ENCODE measurements at regions not wholly inside any gene's neighbourhood (a gene's known extent, or its start where the extent isn't known, plus 50 kb on each side); places are given as distances from the start of the nearest gene placed in this dataset.
"Not testable (repeated sequence)": the region's sequence is repeated elsewhere in the genome, so short reads cannot be mapped to it uniquely, and the experiment has no call there.

DNA sequence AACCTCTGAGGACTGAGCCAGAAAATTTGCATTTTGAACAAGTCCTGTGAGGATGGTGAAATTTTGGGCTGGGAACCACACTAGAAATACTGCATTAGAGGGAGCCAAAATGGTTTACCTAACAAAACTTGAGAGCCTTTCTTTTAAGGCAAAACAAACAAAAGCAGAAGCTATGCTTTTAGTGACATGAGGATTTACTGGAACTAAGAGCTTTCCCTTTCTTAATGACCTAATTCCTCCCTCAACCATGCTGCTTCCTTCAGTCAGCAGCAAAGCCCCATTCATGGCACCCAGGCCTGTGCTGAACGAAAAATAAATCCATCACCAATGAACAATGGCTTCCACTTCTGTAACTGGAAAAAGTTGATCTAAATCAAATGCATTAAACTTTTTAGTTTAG, 974.3 kb downstream of the HACE1 start:
- intact Hi-C loops (cut with DNase I), result no loop called here
- DNase-seq (ENCODE audit: low spot score), result no peak

DNA sequence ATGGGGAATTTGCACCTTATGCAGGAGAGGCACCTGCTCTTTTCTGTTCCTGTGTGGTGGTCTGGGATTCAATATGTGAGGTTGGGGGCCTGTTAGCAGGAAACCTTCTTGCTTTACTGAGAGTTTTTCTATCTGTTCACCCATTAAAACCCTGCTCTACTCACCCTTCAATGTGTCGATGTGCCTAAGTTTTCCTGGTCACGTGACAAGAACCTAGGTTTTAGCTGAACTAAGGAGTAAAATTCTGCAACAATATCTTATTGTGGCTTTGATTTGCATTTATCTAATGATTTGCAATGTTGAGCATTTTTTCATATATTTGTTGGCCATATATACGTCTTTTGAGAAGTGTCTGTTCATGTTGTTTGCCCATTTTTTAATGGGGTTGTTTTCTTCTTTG, 979.9 kb downstream of the HACE1 start:
- DNase-seq (ENCODE audit: low spot score), result no peak
- intact Hi-C loops (cut with DNase I), result no loop called here

- intact Hi-C loops (cut with DNase I), result no loop called here
- no peak for DNase-seq (ENCODE audit: low spot score)
Observed at GRCh38 chr6:103875221-103875620, 984.5 kb downstream of the HACE1 start.

- DNase-seq (ENCODE audit: low spot score), result no peak
- intact Hi-C loops (cut with DNase I), result no loop called here
Observed at GRCh38 chr6:103874575-103874974, 985.1 kb downstream of the HACE1 start.

- intact Hi-C loops (cut with DNase I), result no loop called here
- DNase-seq (ENCODE audit: low spot score), result no peak
Observed at GRCh38 chr6:103872678-103873077, 987.0 kb downstream of the HACE1 start.

DNA sequence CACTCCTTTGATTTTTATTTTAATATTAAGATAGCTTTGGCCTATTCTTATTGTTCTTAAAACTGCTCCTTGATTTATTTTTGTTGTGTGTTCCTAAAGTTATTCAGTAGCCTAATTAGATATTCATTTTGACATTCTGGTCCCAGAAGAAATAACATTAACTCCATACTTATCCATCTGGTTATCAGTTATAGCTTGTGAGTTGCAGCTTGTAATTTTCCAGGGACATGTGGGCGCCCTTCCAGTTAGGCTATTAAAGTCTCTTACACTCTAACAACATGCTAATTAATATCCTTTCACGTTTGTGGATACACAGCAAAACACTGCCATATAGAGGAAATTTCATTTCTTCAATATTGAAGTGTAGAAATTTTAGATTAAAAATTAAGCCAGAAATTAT, 987.5 kb downstream of the HACE1 start:
- DNase-seq (ENCODE audit: low spot score), result no peak
- intact Hi-C loops (cut with DNase I), result no loop called here

- DNase-seq (ENCODE audit: low spot score), result no peak
- intact Hi-C loops (cut with DNase I), result no loop called here
Observed at GRCh38 chr6:103870970-103871369, 988.7 kb downstream of the HACE1 start.

DNA sequence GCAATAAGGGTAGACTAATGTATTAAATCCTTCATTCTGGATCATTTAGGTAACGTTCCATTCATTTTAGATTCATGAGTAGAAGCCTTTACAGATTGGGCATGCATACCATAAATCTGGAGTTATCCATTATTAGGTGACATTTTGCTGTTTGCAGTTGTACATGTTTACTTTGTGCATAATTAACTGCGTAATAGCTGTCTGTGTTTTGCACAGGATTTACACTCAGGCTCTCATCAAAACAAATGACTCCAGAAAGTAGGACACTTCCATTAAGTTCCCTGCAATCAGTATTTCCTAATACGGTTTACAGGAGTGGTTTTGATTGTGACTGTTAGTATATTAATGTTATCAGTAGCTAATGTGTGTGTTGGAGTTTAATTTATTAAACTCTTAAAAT, 997.4 kb downstream of the HACE1 start:
- no peak for DNase-seq (ENCODE audit: low spot score)
- intact Hi-C loops (cut with DNase I), result no loop called here

DNA sequence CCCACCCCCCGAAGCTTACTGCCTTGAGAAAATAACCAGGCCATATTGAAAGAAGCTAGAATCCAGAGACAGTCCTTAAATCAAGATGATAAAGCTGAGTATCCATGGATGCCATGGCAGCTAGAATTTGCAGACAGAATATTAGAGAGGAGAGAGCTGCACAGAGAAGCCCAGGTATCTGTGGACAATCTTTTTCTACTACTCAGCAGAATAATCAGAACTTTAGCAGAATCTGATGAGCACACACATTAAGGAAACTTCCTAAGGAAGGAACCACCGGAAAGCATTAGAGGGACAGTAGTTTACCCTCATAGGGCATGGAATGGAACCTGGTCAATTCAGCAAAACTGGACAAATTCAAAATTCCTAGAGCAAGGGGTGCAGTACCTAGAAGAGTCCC, 1001.7 kb downstream of the HACE1 start:
- intact Hi-C loops (cut with DNase I), result no loop called here
- DNase-seq (ENCODE audit: low spot score), result no peak

DNA sequence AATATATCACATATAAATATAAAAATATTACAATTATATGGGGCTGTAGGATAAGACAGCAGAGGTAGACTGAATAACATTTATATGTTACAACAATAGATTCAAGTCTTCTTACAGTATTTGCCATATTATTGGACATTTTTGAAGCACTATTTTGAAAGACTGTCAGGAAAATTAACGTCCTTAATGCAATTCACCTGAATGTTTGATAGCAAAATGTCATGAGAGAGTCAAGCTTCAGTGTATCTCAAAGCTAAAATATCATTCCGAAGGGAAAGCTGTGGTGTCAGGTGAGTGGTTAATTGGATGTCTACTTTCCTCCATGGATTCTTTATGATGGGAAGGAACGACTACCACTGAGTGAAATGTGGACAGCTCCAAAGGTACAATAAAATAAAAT, 1004.0 kb downstream of the HACE1 start:
- DNase-seq (ENCODE audit: low spot score), result no peak
- intact Hi-C loops (cut with DNase I), result no loop called here

DNA sequence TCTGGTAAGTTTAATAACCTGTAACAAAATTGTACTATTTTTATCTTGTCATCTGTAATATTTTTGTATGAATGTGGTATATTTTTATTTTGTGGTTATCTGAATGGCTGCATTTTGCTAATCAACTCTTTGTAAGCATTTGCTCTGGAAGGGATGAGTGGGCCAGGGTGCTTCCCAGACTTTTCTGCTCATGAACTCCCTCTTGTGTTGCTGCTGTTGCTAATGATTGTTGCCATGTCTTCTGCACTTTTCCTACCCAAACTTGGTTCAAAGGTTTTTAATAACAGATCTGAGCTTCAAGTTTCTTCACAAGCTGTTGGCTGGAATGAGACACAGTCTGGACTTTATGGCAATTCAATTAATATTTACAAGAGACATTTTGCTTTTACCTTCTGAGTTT, 1005.7 kb downstream of the HACE1 start:
- DNase-seq (ENCODE audit: low spot score), result no peak
- intact Hi-C loops (cut with DNase I), result no loop called here

DNA sequence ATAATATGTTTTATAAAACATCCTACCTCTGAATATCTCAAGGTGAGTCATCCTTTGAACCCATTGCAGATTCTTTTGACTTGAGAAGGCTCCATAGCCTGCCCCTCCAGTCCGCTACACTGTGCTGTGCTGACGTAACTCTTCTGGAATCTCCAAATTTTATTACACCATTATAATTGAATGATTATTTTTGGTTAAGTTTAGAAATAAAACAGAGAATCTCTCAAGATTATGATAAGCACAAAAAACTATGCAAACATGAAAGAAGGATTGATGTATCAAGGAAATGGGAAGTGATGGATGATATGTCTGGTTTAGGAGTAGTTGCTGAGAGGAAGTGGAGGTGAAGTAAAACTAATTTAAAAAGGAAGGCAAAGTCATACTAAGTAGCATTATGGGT, 1021.3 kb downstream of the HACE1 start:
- no peak for DNase-seq (ENCODE audit: low spot score)
- intact Hi-C loops (cut with DNase I), result no loop called here

GRCh38 chr6:103826209-103826608, 1033.5 kb downstream of the HACE1 start:
- DNase-seq (ENCODE audit: low spot score), result no peak
- intact Hi-C loops (cut with DNase I), result no loop called here

GRCh38 chr6:103820148-103820547, 1039.6 kb downstream of the HACE1 start:
- DNase-seq (ENCODE audit: low spot score), result no peak
- intact Hi-C loops (cut with DNase I), result no loop called here

GRCh38 chr6:103819509-103819908, 1040.2 kb downstream of the HACE1 start:
- no peak for DNase-seq (ENCODE audit: low spot score)
- intact Hi-C loops (cut with DNase I), result no loop called here

DNA sequence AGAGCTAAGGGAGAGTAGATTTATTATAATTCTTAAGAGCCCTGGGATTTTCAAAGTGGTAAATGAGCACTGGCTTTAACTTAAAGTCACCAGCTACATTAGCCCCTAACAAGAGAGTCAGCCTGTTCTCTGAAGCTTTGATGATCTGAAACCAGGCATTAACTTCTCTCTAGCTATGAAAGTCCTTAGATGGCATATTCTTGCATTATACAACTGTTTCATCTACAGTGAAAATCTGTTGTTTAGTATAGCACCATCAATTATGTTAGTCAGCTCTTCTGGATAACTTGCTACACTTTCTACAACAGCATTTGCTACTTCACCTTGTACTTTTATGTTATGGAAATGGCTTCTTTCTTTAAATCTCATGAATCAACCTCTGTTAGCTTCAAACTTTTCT, 1046.7 kb downstream of the HACE1 start:
- intact Hi-C loops (cut with DNase I), result no loop called here
- no peak for DNase-seq (ENCODE audit: low spot score)

GRCh38 chr6:103801901-103802479, 1057.7 kb downstream of the HACE1 start:
- intact Hi-C loops (cut with DNase I); DNase-seq (ENCODE audit: low spot score): not testable (repeated sequence)

DNA sequence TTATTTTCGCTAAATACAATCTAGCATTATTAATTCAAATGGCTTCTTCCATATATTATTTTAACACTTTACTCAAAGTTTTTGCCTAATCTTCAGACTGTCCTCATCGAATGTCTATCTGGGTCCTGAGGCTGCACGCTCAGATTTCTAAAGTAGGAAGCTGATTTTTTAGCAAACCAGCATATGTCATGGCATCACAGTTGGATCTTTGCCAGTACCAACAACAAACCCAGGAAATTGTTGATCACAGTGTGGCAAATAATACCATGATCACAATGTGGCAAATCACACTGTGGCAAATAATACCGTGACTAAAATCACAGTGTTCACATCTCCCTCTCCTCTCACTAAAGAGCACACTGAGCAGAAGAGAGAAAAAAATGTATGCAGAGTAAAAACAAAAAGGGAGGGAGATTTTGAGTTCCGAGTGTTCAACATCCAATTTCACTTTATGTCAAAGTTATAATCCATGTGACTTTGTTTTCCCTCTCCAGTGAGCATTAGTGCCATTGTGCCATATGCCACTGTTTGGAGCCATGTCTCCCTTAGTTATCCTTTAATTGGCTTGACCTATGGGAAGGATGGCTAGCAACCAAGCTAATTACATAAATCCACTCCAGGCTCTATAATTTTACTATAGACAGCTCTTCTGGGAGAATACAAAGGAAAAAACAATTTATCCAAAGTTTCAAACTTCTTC, 1059.6 kb downstream of the HACE1 start:
- intact Hi-C loops (cut with DNase I), result no loop called here

GRCh38 chr6:103798166-103798565, 1061.6 kb downstream of the HACE1 start:
- DNase-seq (ENCODE audit: low spot score), result no peak
- intact Hi-C loops (cut with DNase I), result no loop called here

More for the DNA sequence above, 1059.6 kb downstream of the HACE1 start:
- no peak for DNase-seq (ENCODE audit: low spot score)

- intact Hi-C loops (cut with DNase I), result no loop called here
- DNase-seq (ENCODE audit: low spot score), result no peak
Observed at GRCh38 chr6:103797738-103798137, 1062.0 kb downstream of the HACE1 start.

DNA sequence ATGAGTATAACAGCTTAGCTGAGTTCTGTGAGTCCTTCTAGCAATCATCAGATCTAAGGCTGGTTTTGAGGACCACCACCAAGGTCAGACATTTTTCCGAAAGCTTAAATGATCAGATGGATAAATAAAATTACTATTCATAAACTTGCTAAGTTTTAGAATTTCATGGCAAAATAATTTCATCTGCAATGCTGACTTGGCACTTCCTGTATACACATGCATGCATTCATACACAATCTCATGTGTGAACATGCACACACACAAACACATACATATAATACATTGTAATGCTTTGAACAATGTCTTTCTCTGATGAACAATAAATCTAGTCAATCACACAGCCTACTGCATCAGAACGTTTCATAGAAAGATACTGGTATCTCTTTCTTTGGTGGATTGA, 1068.3 kb downstream of the HACE1 start:
- intact Hi-C loops (cut with DNase I), result no loop called here
- DNase-seq (ENCODE audit: low spot score), result no peak

- no peak for DNase-seq (ENCODE audit: low spot score)
Observed at GRCh38 chr6:103784117-103784516, 1075.6 kb downstream of the HACE1 start.

More at GRCh38 chr6:103784117-103784516, 1075.6 kb downstream of the HACE1 start:
- intact Hi-C loops (cut with DNase I), result no loop called here
